Kidney (tissue), 13 donors: ENCODE measurements at regions not wholly inside any gene's neighbourhood (a gene's known extent, or its start where the extent isn't known, plus 50 kb on each side); places are given as distances from the start of the nearest gene placed in this dataset.

Experiments used
- DNase-seq, 5 donors: peaks; one replicate each; pipeline ENCODE4 v3.0.0-alpha.2; 2013 to 2020
- FAIRE-seq: peaks from 2 replicates; lab custom pipeline; 2012; peaks lifted over from hg19 to GRCh38; lab: Jason Lieb, UNC
- H3K27ac ChIP-seq, 2 donors: one replicate each; pipeline ENCODE4 v1.7.0; 2013; ENCODE audit warnings: low read depth in 2 of 2, low read length in 2 of 2, inconsistent platforms in 1 of 2
- H3K27me3 ChIP-seq: one replicate; pipeline ENCODE4 v1.7.1; 2013; ENCODE audit warnings: low read length, inconsistent platforms; ENCODE audit not compliant: control insufficient read depth, insufficient read depth
- H3K36me3 ChIP-seq, 3 donors: one replicate each; pipeline versions ENCODE4 v1.7.0 to v1.7.1; 2013; ENCODE audit warnings: low read length in 3 of 3, control low read depth in 1 of 3, inconsistent platforms in 1 of 3; ENCODE audit not compliant: insufficient read depth in 3 of 3, control insufficient read depth in 2 of 3
- H3K4me1 ChIP-seq, 3 donors: one replicate each; pipeline versions ENCODE4 v1.7.0 to v1.7.1; 2013; ENCODE audit warnings: low read length in 3 of 3, inconsistent platforms in 1 of 3, low read depth in 1 of 3; ENCODE audit not compliant: control insufficient read depth in 2 of 3, insufficient read depth in 2 of 3
- H3K4me3 ChIP-seq, 3 donors: one replicate each; pipeline versions ENCODE4 v1.7.0 to v1.8.1; 2013; ENCODE audit warnings: low read length in 3 of 3, control low read depth in 1 of 3, inconsistent platforms in 1 of 3
- H3K9ac ChIP-seq, 3 donors: one replicate each; pipeline versions ENCODE4 v1.7.0 to v1.7.1; 2013; ENCODE audit warnings: low read length in 3 of 3, control low read depth in 1 of 3, inconsistent platforms in 1 of 3
- H3K9me3 ChIP-seq, 3 donors: one replicate each; pipeline versions ENCODE4 v1.7.0 to v1.7.1; 2013; ENCODE audit warnings: low read length in 3 of 3, control low read depth in 1 of 3, inconsistent platforms in 1 of 3; ENCODE audit not compliant: control insufficient read depth in 2 of 3, insufficient read depth in 1 of 3
- intact Hi-C: fragments of 100-400 bp; cut with DNase I; formaldehyde crosslinking; loops from one replicate; pipeline ENCODE4 v1.11.1; 2022
- TF ChIP-seq, protein P1 (sequence below): IDR thresholded peaks from 3 replicates; pipeline ENCODE4 v1.5.1; 2012; ENCODE audit warnings: mild to moderate bottlenecking, moderate library complexity, borderline replicate concordance; ENCODE audit not compliant: insufficient read depth; ENCODE audit errors: extremely low read depth
- donor health status: control.
- donor health status: control.
- donor health status: control.
- donor health status: control.
- donor health status: control.
- donor health status: DM: yes; HTN: yes; CAD: no.
- donor health status: Normal renal cell carcinoma (clear cell type).

DNA sequence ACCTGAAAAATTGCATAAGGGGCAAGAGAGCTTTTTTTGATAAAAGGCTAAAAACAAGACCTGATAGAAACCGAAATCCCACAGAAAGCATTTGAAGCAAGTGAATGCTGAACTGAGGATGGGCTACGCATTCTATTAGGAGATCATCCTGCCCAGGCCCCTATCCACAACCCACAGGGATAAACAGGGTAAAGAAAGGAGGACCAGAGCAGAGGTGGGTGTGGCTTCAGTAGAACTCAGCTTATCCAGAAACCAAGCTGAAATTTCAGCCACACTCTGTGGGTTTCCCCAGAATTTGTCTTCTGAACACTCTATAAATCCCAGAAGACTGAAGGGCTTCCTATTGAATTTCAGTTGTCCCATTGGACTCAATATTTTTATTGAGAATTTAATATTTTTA is 195.1 kb downstream of the ETS1 start:
- no peak overlapping the region for H3K9ac ChIP-seq
- peaks cover 0 to 7% (median 4%) of the 10 kb centered on the region in 3 donors for H3K4me1 ChIP-seq
- FAIRE-seq (no peak), DNase-seq (no peak)
- H3K36me3 ChIP-seq = no peaks in the 10 kb centered on the region
- H3K9me3 ChIP-seq = no peaks in the 10 kb centered on the region
- no peaks in the 10 kb centered on the region for H3K27me3 ChIP-seq
- no peak overlapping the region for H3K4me3 ChIP-seq
- intact Hi-C loops = no loop called here
- TF ChIP-seq, protein P1, sequence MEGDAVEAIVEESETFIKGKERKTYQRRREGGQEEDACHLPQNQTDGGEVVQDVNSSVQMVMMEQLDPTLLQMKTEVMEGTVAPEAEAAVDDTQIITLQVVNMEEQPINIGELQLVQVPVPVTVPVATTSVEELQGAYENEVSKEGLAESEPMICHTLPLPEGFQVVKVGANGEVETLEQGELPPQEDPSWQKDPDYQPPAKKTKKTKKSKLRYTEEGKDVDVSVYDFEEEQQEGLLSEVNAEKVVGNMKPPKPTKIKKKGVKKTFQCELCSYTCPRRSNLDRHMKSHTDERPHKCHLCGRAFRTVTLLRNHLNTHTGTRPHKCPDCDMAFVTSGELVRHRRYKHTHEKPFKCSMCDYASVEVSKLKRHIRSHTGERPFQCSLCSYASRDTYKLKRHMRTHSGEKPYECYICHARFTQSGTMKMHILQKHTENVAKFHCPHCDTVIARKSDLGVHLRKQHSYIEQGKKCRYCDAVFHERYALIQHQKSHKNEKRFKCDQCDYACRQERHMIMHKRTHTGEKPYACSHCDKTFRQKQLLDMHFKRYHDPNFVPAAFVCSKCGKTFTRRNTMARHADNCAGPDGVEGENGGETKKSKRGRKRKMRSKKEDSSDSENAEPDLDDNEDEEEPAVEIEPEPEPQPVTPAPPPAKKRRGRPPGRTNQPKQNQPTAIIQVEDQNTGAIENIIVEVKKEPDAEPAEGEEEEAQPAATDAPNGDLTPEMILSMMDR = no peak
- H3K27ac ChIP-seq = no peak overlapping the region

DNA sequence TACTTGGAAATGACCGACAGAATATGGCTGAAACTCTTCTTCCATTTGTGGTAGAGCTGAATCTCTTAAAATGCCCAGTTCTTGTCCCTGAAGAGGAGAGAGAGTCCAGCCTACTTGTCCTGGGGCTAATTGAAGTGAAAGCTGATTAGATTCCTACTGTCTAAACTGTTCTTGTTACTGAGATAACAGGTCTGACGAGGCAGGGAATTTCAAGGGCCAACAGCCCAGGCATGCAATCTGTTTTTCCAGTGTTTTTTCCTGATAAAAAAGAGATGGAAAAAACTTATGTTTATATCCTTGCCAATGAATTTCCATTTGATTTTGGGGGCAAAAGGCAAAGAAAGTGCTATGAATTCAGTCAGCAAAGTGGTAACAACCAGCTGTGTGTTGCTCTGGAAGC is 195.5 kb downstream of the ETS1 start:
- TF ChIP-seq, protein P1 = no peak
- intact Hi-C loops = no loop called here
- no peak overlapping the region for H3K27ac ChIP-seq

DNA sequence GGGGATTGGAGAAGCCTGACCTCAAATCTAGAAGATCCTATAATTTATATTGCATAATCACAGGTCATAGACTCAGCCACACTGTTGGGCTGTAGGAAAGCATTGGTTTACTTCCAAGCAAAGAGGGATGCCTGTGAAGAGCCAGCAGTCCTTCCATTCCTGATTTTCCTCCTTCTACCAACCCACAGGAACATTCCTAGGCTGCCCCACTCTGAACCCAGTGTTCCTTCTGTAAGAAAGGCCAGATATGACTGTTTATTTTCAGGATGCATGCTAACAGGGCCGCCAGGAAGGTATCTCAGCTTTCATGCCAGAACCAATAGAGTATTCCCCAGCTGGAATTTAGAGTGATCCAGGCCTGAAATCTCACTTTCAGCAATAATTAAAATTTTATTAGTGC is 197.1 kb downstream of the ETS1 start:
- Histone ChIP-seq H3K27me3 (no peaks in the 10 kb centered on the region), H3K27ac (no peak overlapping the region), H3K4me1 (peaks cover 0 to 7% (median 4%) of the 10 kb centered on the region in 3 donors), H3K9ac (no peak overlapping the region), H3K9me3 (no peaks in the 10 kb centered on the region), H3K4me3 (no peak overlapping the region), H3K36me3 (no peaks in the 10 kb centered on the region)
- intact Hi-C loops = no loop called here
- TF ChIP-seq, protein P1 = no peak
- DNase-seq (no peak), FAIRE-seq (no peak)

More for the DNA sequence above, 195.5 kb downstream of the ETS1 start:
- Histone ChIP-seq H3K9ac (no peak overlapping the region), H3K27me3 (no peaks in the 10 kb centered on the region), H3K9me3 (no peaks in the 10 kb centered on the region), H3K36me3 (no peaks in the 10 kb centered on the region), H3K4me1 (peaks cover 0 to 7% (median 4%) of the 10 kb centered on the region in 3 donors), H3K4me3 (no peak overlapping the region)
- DNase-seq (no peak), FAIRE-seq (no peak)

DNA sequence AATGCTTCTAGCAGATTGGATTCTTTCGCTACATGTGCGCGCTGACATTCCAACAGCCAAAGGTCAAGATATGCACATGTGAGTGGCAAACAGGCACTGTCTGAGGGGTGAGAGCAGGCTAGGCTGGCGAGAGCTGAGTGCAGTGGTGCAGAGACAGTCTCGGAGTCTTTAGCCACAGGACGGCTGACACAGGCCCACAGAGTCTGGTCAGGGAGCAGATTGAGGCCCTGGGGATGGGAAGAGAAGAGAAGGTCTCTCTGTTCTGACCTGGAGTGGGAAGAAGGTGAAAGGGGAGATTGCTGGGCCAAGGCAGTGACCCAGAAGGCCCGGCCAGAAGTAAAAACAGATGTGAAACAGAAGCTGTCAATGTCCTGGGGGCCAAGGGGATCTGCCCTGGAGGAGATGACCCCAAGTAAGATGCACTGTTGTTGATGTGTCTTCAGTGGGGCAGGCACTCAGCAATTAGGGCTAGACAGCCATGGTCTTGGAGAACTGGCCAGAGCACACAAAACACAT is 197.8 kb downstream of the ETS1 start:
- peak overlapping the region in 1 of 3 donors; percentile 5 for H3K4me3 ChIP-seq
- no peaks in the 10 kb centered on the region for H3K36me3 ChIP-seq
- no peaks in the 10 kb centered on the region for H3K27me3 ChIP-seq
- no peaks in the 10 kb centered on the region for H3K9me3 ChIP-seq
- TF ChIP-seq, protein P1 = no peak
- H3K4me1 ChIP-seq = peaks cover 0 to 7% (median 4%) of the 10 kb centered on the region in 3 donors
- peak overlapping the region in 1 of 2 donors; percentile 3 for H3K27ac ChIP-seq
- FAIRE-seq (no peak), DNase-seq (peak in 4 of 5 donors; percentile 38 to 61 (median 55))
- intact Hi-C loops = no loop called here
- no peak overlapping the region for H3K9ac ChIP-seq
